HG03066 (cell line): ENCODE measurements at regions not wholly inside any gene's neighbourhood (a gene's known extent, or its start where the extent isn't known, plus 50 kb on each side); places are given as distances from the start of the nearest gene placed in this dataset.

Experiments
- ATAC-seq: cut with Tn5 transposase; IDR thresholded peaks from one replicate; pipeline ENCODE4 v1.9.1; 2021; ENCODE audit warnings: low read depth; ENCODE audit not compliant: unreplicated experiment

- ATAC-seq: no peak
Measured at GRCh38 chr2:8577573-8577972, 104.3 kb upstream of the ID2 start.

- no peak for ATAC-seq
Measured at GRCh38 chr2:8578335-8579244, 103.3 kb upstream of the ID2 start.

- no peak for ATAC-seq
Measured at GRCh38 chr2:8579485-8580085, 102.3 kb upstream of the ID2 start.

GRCh38 chr2:8580316-8581233 lies 101.3 kb upstream of the ID2 start:
- no peak for ATAC-seq

- ATAC-seq: no peak
Measured at GRCh38 chr2:8581234-8581561, 100.7 kb upstream of the ID2 start.

- ATAC-seq: no peak
Measured at GRCh38 chr2:8581601-8582041, 100.2 kb upstream of the ID2 start.

- ATAC-seq: no peak
Measured at GRCh38 chr2:8582191-8582590, 99.7 kb upstream of the ID2 start.

- no peak for ATAC-seq
Measured at GRCh38 chr2:8582651-8583399, 99.0 kb upstream of the ID2 start.

- peak; percentile 75 for ATAC-seq
Measured at GRCh38 chr2:8583400-8584173, 98.3 kb upstream of the ID2 start.

GRCh38 chr2:8584174-8585066 lies 97.4 kb upstream of the ID2 start:
- no peak for ATAC-seq

- ATAC-seq: no peak
Measured at GRCh38 chr2:8586457-8587051, 95.3 kb upstream of the ID2 start.

- ATAC-seq: no peak
Measured at GRCh38 chr2:8587251-8587791, 94.5 kb upstream of the ID2 start.

- no peak for ATAC-seq
Measured at GRCh38 chr2:8587920-8588830, 93.7 kb upstream of the ID2 start.

- no peak for ATAC-seq
Measured at GRCh38 chr2:8588831-8589191, 93.0 kb upstream of the ID2 start.

GRCh38 chr2:8589721-8590120 lies 92.1 kb upstream of the ID2 start:
- ATAC-seq: no peak

- no peak for ATAC-seq
Measured at GRCh38 chr2:8590938-8591337, 90.9 kb upstream of the ID2 start.

- ATAC-seq: no peak
Measured at GRCh38 chr2:8592736-8593135, 89.1 kb upstream of the ID2 start.
